Trophoblast cell (in vitro differentiated cells and primary cell): ENCODE measurements at regions not wholly inside any gene's neighbourhood (a gene's known extent, or its start where the extent isn't known, plus 50 kb on each side); places are given as distances from the start of the nearest gene placed in this dataset.
A peak's percentile ranks its signal among the peaks of the same experiment; 100 is the strongest.

ENCODE experiments used
- DNase-seq, 2 donors: peaks; one replicate each; pipeline ENCODE4 v3.0.0-alpha.2; 2016
- H2AFZ ChIP-seq: 2 replicates; pipeline ENCODE4 v1.6.1; 2013; ENCODE audit warnings: low read length, moderate library complexity, mild to moderate bottlenecking; ENCODE audit not compliant: insufficient read depth, poor library complexity
- H2AK5ac ChIP-seq: 2 replicates; pipeline ENCODE4 v1.6.1; 2013; ENCODE audit warnings: mild to moderate bottlenecking, low read length
- H2BK120ac ChIP-seq: 2 replicates; pipeline ENCODE4 v1.6.1; 2013; ENCODE audit warnings: low read length, mild to moderate bottlenecking, moderate library complexity; ENCODE audit not compliant: insufficient read depth, poor library complexity
- H2BK12ac ChIP-seq: 2 replicates; pipeline ENCODE4 v1.6.1; 2013; ENCODE audit warnings: mild to moderate bottlenecking, low read length, moderate library complexity
- H2BK5ac ChIP-seq: 2 replicates; pipeline ENCODE4 v1.6.1; 2013; ENCODE audit warnings: low read length, low read depth, moderate library complexity, mild to moderate bottlenecking; ENCODE audit not compliant: poor library complexity
- H3K14ac ChIP-seq: 2 replicates; pipeline ENCODE4 v1.6.1; 2013; ENCODE audit warnings: mild to moderate bottlenecking, low read length
- H3K18ac ChIP-seq: 2 replicates; pipeline ENCODE4 v1.6.1; 2013; ENCODE audit warnings: mild to moderate bottlenecking, low read length
- H3K23ac ChIP-seq: 2 replicates; pipeline ENCODE4 v1.6.1; 2013; ENCODE audit warnings: low read length
- H3K27ac ChIP-seq: 2 replicates; pipeline ENCODE4 v1.5.1; 2013; ENCODE audit warnings: low read depth, mild to moderate bottlenecking, inconsistent platforms, low read length, moderate library complexity
- H3K27me3 ChIP-seq: 2 replicates; pipeline ENCODE4 v1.6.1; 2013; ENCODE audit warnings: inconsistent platforms, mild to moderate bottlenecking, low read length, moderate library complexity; ENCODE audit not compliant: insufficient read depth
- H3K36me3 ChIP-seq, 2 experiments: 1 replicate in 1 of 2; 2 replicates in 1 of 2; pipeline ENCODE4 v1.6.1; 2013; ENCODE audit warnings: low read length in 2 of 2, mild to moderate bottlenecking in 2 of 2, moderate library complexity in 1 of 2; ENCODE audit not compliant: insufficient read depth in 2 of 2, control insufficient read depth in 1 of 2
- H3K4ac ChIP-seq: 2 replicates; pipeline ENCODE4 v1.6.1; 2013; ENCODE audit warnings: low read depth, mild to moderate bottlenecking, low read length, moderate library complexity
- H3K4me1 ChIP-seq, 2 experiments: 1 replicate in 1 of 2; 2 replicates in 1 of 2; pipeline ENCODE4 v1.6.1; 2013; ENCODE audit warnings: low read length in 2 of 2, mild to moderate bottlenecking in 2 of 2, moderate library complexity in 1 of 2; ENCODE audit not compliant: insufficient read depth in 2 of 2, control insufficient read depth in 1 of 2
- H3K4me2 ChIP-seq: 2 replicates; pipeline ENCODE4 v1.6.1; 2013; ENCODE audit warnings: inconsistent platforms, mild to moderate bottlenecking, low read length, moderate library complexity
- H3K4me3 ChIP-seq: 2 replicates; pipeline ENCODE4 v1.5.1; 2013; ENCODE audit warnings: mild to moderate bottlenecking, low read depth, low read length, inconsistent platforms
- H3K79me1 ChIP-seq: one replicate; pipeline ENCODE4 v1.6.1; 2013; ENCODE audit warnings: low read length
- H3K79me2 ChIP-seq: 2 replicates; pipeline ENCODE4 v1.6.1; 2013; ENCODE audit warnings: low read length, mild to moderate bottlenecking; ENCODE audit not compliant: control insufficient read depth, insufficient read depth, poor library complexity
- H3K9ac ChIP-seq: 2 replicates; pipeline ENCODE4 v1.6.1; 2013; ENCODE audit warnings: mild to moderate bottlenecking, low read length
- H3K9me3 ChIP-seq: 2 replicates; pipeline ENCODE4 v1.6.1; 2013; ENCODE audit warnings: low read depth, mild to moderate bottlenecking, control low read depth, inconsistent platforms, low read length; ENCODE audit not compliant: insufficient read depth
- H4K12ac ChIP-seq: 2 replicates; pipeline ENCODE4 v1.6.1; 2013; ENCODE audit warnings: low read depth, mild to moderate bottlenecking, low read length, moderate library complexity
- H4K8ac ChIP-seq: 2 replicates; pipeline ENCODE4 v1.6.1; 2013; ENCODE audit warnings: low read depth, mild to moderate bottlenecking, low read length, moderate library complexity
- H4K91ac ChIP-seq: one replicate; pipeline ENCODE4 v1.6.1; 2013; ENCODE audit warnings: low read depth, mild to moderate bottlenecking, low read length, moderate library complexity
- WGBS: extraction: QIAGEN DNeasy Blood & Tissue Kit; methylation state at CpG from one replicate; pipeline ENCODE4 v1.1.7; 2013; ENCODE audit warnings: missing lambda C conversion rate; ENCODE audit not compliant: insufficient read length, insufficient coverage; ENCODE audit errors: extremely low coverage; 5-methylcytosine and 5-hydroxymethylcytosine counted together

DNA sequence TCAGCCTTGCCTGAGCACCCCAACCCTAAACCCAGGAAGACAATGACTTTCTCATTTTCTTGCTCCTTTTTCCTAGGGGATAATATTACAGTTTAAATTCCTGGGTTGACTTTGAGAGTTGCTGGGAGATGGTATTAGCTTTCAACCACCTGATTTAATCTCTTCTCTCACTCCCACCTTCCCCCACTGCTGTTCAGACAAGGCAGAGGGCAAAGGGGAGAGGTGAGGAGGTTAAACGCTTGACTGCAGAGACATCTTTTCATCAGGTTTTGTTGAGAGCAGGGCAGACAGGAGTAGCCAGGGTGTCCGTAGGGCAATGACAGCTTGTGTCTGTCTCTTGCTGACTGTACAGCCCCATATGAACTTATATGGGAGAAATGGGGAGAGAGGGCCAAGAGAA is 811.2 kb downstream of the MAFB start:
- H3K27ac ChIP-seq, result peak overlapping the region; percentile 55
- no CpG with 5 or more reads among the region's 2 CpGs for WGBS
- H3K18ac ChIP-seq, result no peak overlapping the region
- no peak overlapping the region for H3K4me2 ChIP-seq
- H3K79me2 ChIP-seq, result no peaks in the 10 kb centered on the region
- no peak overlapping the region for H2AK5ac ChIP-seq
- H2AFZ ChIP-seq, result no peak overlapping the region
- H3K23ac ChIP-seq, result no peak overlapping the region
- H4K8ac ChIP-seq, result no peak overlapping the region
- DNase-seq, result no peak
- H3K9ac ChIP-seq, result no peak overlapping the region
- no peaks in the 10 kb centered on the region for H3K36me3 ChIP-seq
- peaks cover 10% of the 10 kb centered on the region for H3K79me1 ChIP-seq
- no peaks in the 10 kb centered on the region for H3K9me3 ChIP-seq
- no peaks in the 10 kb centered on the region for H3K27me3 ChIP-seq
- H2BK5ac ChIP-seq, result peak overlapping the region; percentile 71
- peaks cover 14 to 18% of the 10 kb centered on the region in 2 experiments for H3K4me1 ChIP-seq
- peak overlapping the region; percentile 26 for H3K14ac ChIP-seq
- H3K4me3 ChIP-seq, result no peak overlapping the region
- no peak overlapping the region for H3K4ac ChIP-seq
- H2BK12ac ChIP-seq, result no peak overlapping the region
- H4K91ac ChIP-seq, result peak overlapping the region; percentile 57
- H2BK120ac ChIP-seq, result peak overlapping the region; percentile 49
- H4K12ac ChIP-seq, result no peak overlapping the region

DNA sequence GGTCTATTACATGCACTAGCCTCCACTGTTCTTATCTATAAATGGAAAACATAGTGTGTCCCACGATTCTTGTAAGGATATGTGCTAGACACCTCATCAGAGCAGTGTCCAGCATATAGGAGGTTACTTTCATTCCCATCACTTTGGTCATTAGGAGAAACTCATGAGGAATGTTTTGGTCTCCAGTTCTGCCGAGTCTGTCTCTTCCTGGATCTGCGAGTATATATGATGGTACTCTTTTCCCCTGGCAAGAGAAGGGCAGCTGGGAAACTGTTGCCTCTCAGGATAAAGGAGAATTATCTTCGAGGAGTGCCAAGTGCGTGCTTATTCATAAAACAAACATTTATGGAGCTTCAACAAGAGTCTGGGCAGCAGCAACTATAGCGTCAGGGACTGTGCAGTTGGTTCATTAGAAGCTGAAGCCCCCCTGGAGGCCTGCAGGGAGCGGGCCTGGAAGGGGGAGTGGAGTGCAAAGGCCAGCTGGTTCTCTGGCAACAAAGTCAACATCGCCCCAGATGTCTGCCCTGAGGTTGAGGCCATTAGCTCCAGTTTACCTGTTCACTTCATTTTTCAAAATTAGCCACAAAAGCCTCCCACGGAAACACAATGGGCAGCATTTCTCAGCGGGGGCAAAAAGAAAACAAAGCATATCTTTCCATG is 811.9 kb downstream of the MAFB start:
- no peak overlapping the region for H3K18ac ChIP-seq
- no peaks in the 10 kb centered on the region for H3K27me3 ChIP-seq
- peak overlapping the region; percentile 57 for H4K91ac ChIP-seq
- no peak overlapping the region for H2AK5ac ChIP-seq
- no peak overlapping the region for H3K9ac ChIP-seq
- peak overlapping the region; percentile 12 for H3K4me2 ChIP-seq
- no peak overlapping the region for H3K4me3 ChIP-seq
- no peak overlapping the region for H2AFZ ChIP-seq
- H2BK120ac ChIP-seq, result peak overlapping the region; percentile 73
- no peaks in the 10 kb centered on the region for H3K36me3 ChIP-seq
- DNase-seq, result no peak
- no CpG with 5 or more reads among the region's 10 CpGs for WGBS
- H4K8ac ChIP-seq, result no peak overlapping the region
- no peaks in the 10 kb centered on the region for H3K79me2 ChIP-seq
- H3K79me1 ChIP-seq, result peaks cover 10% of the 10 kb centered on the region
- H3K23ac ChIP-seq, result no peak overlapping the region
- H3K9me3 ChIP-seq, result no peaks in the 10 kb centered on the region
- peak overlapping the region; percentile 30 for H2BK12ac ChIP-seq
- H3K27ac ChIP-seq, result peak overlapping the region; percentile 55
- H3K4me1 ChIP-seq, result peaks cover 14 to 18% of the 10 kb centered on the region in 2 experiments
- H2BK5ac ChIP-seq, result peak overlapping the region; percentile 75
- no peak overlapping the region for H4K12ac ChIP-seq
- H3K4ac ChIP-seq, result no peak overlapping the region
- peak overlapping the region; percentile 26 for H3K14ac ChIP-seq

DNA sequence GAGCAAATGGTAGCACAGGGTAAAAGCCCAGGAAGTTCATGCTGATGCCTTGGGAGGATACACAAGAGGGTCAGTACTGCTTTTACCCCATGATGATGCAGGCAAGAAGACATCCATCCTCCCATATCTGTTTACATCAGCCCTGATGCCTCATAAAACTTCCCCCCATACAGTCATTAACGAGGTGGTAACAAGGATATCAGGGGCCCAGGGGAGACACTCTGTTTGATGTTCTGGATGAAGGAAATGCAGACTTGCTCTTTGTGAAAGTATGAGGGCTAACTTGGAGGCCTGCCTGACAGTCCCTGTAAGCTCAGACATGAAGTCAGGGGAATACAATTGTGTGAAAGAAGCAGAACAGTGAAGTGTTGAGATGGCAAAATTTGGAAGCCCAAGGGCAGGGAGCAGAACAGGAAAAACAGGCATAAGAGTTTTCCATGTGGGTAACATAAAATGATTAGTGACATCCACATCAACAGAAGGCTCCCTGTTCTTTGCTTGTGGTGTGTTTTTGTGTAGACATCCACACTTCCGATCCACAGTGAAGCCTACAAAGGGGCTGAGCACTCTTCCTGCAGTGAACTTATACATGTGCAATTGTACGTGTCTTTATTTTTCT is 813.4 kb downstream of the MAFB start:
- Histone ChIP-seq H2AFZ (no peak overlapping the region), H3K9me3 (no peaks in the 10 kb centered on the region), H3K14ac (no peak overlapping the region), H3K9ac (no peak overlapping the region), H2BK12ac (no peak overlapping the region), H3K4ac (no peak overlapping the region), H2AK5ac (no peak overlapping the region), H3K4me2 (no peak overlapping the region), H2BK5ac (no peak overlapping the region), H3K27me3 (no peaks in the 10 kb centered on the region), H3K4me1 (peaks cover 14 to 18% of the 10 kb centered on the region in 2 experiments), H4K12ac (no peak overlapping the region), H3K79me1 (peaks cover 10% of the 10 kb centered on the region), H3K36me3 (no peaks in the 10 kb centered on the region), H4K8ac (no peak overlapping the region), H3K27ac (no peak overlapping the region), H4K91ac (no peak overlapping the region), H3K18ac (no peak overlapping the region), H2BK120ac (no peak overlapping the region), H3K79me2 (no peaks in the 10 kb centered on the region), H3K4me3 (no peak overlapping the region), H3K23ac (no peak overlapping the region)
- WGBS, result no CpG with 5 or more reads among the region's 3 CpGs
- DNase-seq, result no peak

DNA sequence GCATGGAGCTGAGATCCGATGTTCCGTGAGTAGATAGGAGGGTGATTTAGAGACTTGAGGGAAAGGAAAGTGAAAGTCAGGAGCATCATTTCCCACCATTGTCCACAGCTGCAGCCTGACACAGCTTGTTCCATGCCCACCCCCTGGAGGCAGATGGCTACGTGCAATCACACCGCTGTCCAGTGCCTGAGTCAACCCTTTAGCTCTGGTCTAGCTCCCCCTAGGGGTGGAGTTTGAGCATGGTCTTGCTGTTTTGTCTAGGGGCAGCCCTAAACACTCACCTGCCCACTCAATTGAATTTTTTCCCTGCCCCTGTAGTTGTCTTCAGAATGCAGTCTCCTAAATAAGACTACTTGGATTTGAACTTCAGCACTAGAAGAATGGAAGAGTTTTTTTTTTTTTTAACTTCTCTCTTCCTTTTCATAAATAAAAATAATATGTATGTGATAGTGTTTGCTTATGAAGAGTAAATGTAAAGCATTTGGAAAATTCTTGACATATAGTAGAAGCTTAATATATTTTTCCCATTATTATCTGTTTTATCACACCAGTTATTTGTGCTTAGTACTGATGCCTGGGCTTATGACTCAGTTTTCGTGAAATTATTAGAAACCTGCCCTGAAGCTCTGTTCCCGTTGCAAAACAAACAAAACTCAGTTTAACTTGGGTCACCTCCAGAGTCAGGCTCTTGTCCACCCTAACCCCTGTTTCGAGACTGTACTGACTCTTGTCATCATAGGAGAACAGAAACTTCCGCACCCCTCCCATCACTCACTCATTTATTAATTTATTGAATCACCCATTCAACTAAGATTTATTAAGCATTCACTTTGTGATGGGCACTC is 814.8 kb downstream of the MAFB start:
- WGBS, result no CpG with 5 or more reads among the region's 8 CpGs
- Histone ChIP-seq H3K23ac (no peak overlapping the region), H3K4me3 (no peak overlapping the region), H3K14ac (no peak overlapping the region), H4K8ac (no peak overlapping the region), H2BK120ac (no peak overlapping the region), H3K4ac (no peak overlapping the region), H3K4me1 (peaks cover 14 to 15% of the 10 kb centered on the region in 2 experiments), H3K36me3 (no peaks in the 10 kb centered on the region), H2BK5ac (no peak overlapping the region), H3K9ac (no peak overlapping the region), H3K9me3 (no peaks in the 10 kb centered on the region), H3K27ac (no peak overlapping the region), H4K91ac (no peak overlapping the region), H3K79me2 (no peaks in the 10 kb centered on the region), H2AFZ (no peak overlapping the region), H3K4me2 (no peak overlapping the region), H2AK5ac (no peak overlapping the region), H2BK12ac (no peak overlapping the region), H3K18ac (no peak overlapping the region), H3K27me3 (no peaks in the 10 kb centered on the region), H4K12ac (no peak overlapping the region), H3K79me1 (peaks cover 10% of the 10 kb centered on the region)
- DNase-seq, result peak; percentile 25 to 66
